GM12878 (cell line): ENCODE measurements at regions not wholly inside any gene's neighbourhood (a gene's known extent, or its start where the extent isn't known, plus 50 kb on each side); places are given as distances from the start of the nearest gene placed in this dataset.

ENCODE experiments used
- ATAC-seq: fragments of 200-7000 bp; cut with Tn5 transposase; 3 replicates; pipeline ENCODE4 v1.9.1; 2020; ENCODE audit warnings: mild to moderate bottlenecking, moderate library complexity
- BruUV-seq: library from RNA; stranded (reverse); fragments of 400-500 nt; replicated peaks from 2 replicates; lab custom pipeline; 2021; lab: Mats Ljungman, UMichigan
- CTCF ChIA-PET: fragments of 300-600 bp; sonication (Branson Sonifier 250); formaldehyde crosslinking; extraction: SDS; loops from one replicate; lab custom pipeline; 2021; ENCODE audit warnings: inconsistent platforms; lab: Yijun Ruan, JAX
- POLR2A ChIA-PET: fragments of 350-600 bp; formaldehyde crosslinking; extraction: SDS; loops from one replicate; lab custom pipeline; 2021; ENCODE audit warnings: inconsistent platforms; lab: Charles Lee
- RAD21 ChIA-PET: fragments of 300-600 bp; sonication (Branson Sonifier 250); formaldehyde crosslinking; loops from one replicate; lab custom pipeline; 2023; ENCODE audit warnings: antibody characterized with exemption; ENCODE audit not compliant: unreplicated experiment; lab: Charles Lee
- SMC1A ChIA-PET: fragments of 300-600 bp; sonication (Branson Sonifier 250); formaldehyde crosslinking; loops from one replicate; lab custom pipeline; 2023; ENCODE audit not compliant: unreplicated experiment, uncharacterized antibody; lab: Charles Lee
- DNase-seq: peaks from one replicate; pipeline ENCODE4 v3.0.0-alpha.2; 2011; ENCODE audit warnings: low read depth, low spot score
- FAIRE-seq: peaks from 3 replicates; lab custom pipeline; 2011; peaks lifted over from hg19 to GRCh38; lab: Jason Lieb, UNC
- H2AFZ ChIP-seq: 2 replicates; pipeline ENCODE4 v1.6.0; 2011; ENCODE audit warnings: low read depth, low read length, control low read depth; ENCODE audit not compliant: control insufficient read depth
- H3K27ac ChIP-seq: 2 replicates; pipeline ENCODE4 v1.5.1; 2011; ENCODE audit warnings: control low read depth; ENCODE audit not compliant: control insufficient read depth, insufficient read depth
- H3K27me3 ChIP-seq, 2 experiments: replicated peaks in 1 of 2; 2 replicates each; pipeline versions ENCODE4 v1.6.0 to v1.6.1; 2011; ENCODE audit warnings: low read length in 1 of 2; ENCODE audit not compliant: control insufficient read depth in 2 of 2, insufficient read depth in 2 of 2
- H3K36me3 ChIP-seq, 2 experiments: 2 replicates each; pipeline ENCODE4 v1.5.1; 2011; ENCODE audit warnings: low read length in 1 of 2; ENCODE audit not compliant: control insufficient read depth in 2 of 2, insufficient read depth in 2 of 2
- H3K4me1 ChIP-seq: 2 replicates; pipeline ENCODE4 v1.6.1; 2011; ENCODE audit warnings: mild to moderate bottlenecking, low read length, moderate library complexity, mixed read lengths; ENCODE audit not compliant: control insufficient read depth, insufficient read depth
- H3K4me2 ChIP-seq: 2 replicates; pipeline ENCODE4 v1.6.0; 2011; ENCODE audit warnings: control low read depth; ENCODE audit not compliant: control insufficient read depth, insufficient read depth
- H3K4me3 ChIP-seq: fragments of 200-600 bp; sonication (generic); 2 replicates; pipeline ENCODE4 v1.5.1; 2016
- H3K79me2 ChIP-seq: 2 replicates; pipeline ENCODE4 v1.6.0; 2011; ENCODE audit warnings: low read length; ENCODE audit not compliant: control insufficient read depth, insufficient read depth
- H3K9ac ChIP-seq: 2 replicates; pipeline ENCODE4 v1.8.0; 2011; ENCODE audit warnings: low read length, control low read depth, mixed read lengths; ENCODE audit not compliant: control insufficient read depth, insufficient read depth
- H3K9me3 ChIP-seq: replicated peaks from 3 replicates; pipeline ENCODE4 v1.5.1; 2011; ENCODE audit warnings: mild to moderate bottlenecking, low read length; ENCODE audit not compliant: control insufficient read depth, insufficient read depth
- H4K20me1 ChIP-seq: 2 replicates; pipeline ENCODE4 v1.6.0; 2011; ENCODE audit not compliant: control insufficient read depth, insufficient read depth
- CTCF ChIP-seq, 3 experiments: IDR thresholded peaks in 2 of 3; conservative IDR thresholded peaks in 1 of 3; 2 replicates each; pipeline ENCODE4 v1.5.1; 2011; ENCODE audit warnings: low read depth in 3 of 3, low read length in 3 of 3, mild to moderate bottlenecking in 3 of 3, control low read depth in 2 of 3, moderate library complexity in 2 of 3, inconsistent platforms in 1 of 3, mixed read lengths in 1 of 3; ENCODE audit not compliant: control insufficient read depth in 2 of 3, insufficient read depth in 1 of 3; ENCODE audit errors: extremely low read depth in 1 of 3
- HDGF ChIP-seq: fragments of 450-650 bp; IDR thresholded peaks from 2 replicates; pipeline ENCODE4 v1.6.1; 2016; ENCODE audit warnings: antibody characterized with exemption
- IRF5 ChIP-seq: fragments of 450-650 bp; IDR thresholded peaks from 2 replicates; pipeline ENCODE4 v1.6.1; 2017; ENCODE audit warnings: borderline replicate concordance
- KDM1A ChIP-seq: fragments of 200-600 bp; sonication (generic); IDR thresholded peaks from 2 replicates; pipeline ENCODE4 v1.6.1; 2016; ENCODE audit warnings: borderline replicate concordance
- MTA3 ChIP-seq: IDR thresholded peaks from 2 replicates; pipeline ENCODE4 v1.6.1; 2012; ENCODE audit warnings: low read length, inconsistent platforms, borderline replicate concordance
- NFXL1 ChIP-seq: fragments of 450-650 bp; IDR thresholded peaks from 2 replicates; pipeline ENCODE4 v1.6.1; 2017; ENCODE audit warnings: antibody characterized with exemption, mild to moderate bottlenecking, borderline replicate concordance
- NFYA ChIP-seq: IDR thresholded peaks from 2 replicates; pipeline ENCODE4 v1.6.1; 2011; ENCODE audit warnings: low read depth, mild to moderate bottlenecking, low read length, improper control_type of control experiment, borderline replicate concordance
- NRF1 ChIP-seq: conservative IDR thresholded peaks from 2 replicates; pipeline ENCODE4 v1.6.1; 2011; ENCODE audit warnings: mild to moderate bottlenecking, low read depth, low read length, improper control_type of control experiment
- POLR2A ChIP-seq: IDR thresholded peaks from 2 replicates; pipeline ENCODE4 v1.6.1; 2011; ENCODE audit warnings: low read depth, mild to moderate bottlenecking, low read length
- PRDM15 ChIP-seq: fragments of 450-650 bp; formaldehyde crosslinking; IDR thresholded peaks from 2 replicates; pipeline ENCODE4 v1.4.0; 2020; ENCODE audit warnings: mild to moderate bottlenecking, moderate library complexity
- SIX5 ChIP-seq: IDR thresholded peaks from 2 replicates; pipeline ENCODE4 v1.6.1; 2011; ENCODE audit warnings: mild to moderate bottlenecking, low read depth, low read length, moderate library complexity; ENCODE audit not compliant: severe bottlenecking
- SMARCA5 ChIP-seq: fragments of 450-650 bp; IDR thresholded peaks from 2 replicates; pipeline ENCODE4 v1.6.1; 2017; ENCODE audit warnings: mild to moderate bottlenecking
- YY1 ChIP-seq: IDR thresholded peaks from 2 replicates; pipeline ENCODE4 v1.6.1; 2011; ENCODE audit warnings: low read depth, mild to moderate bottlenecking, low read length
- ZSCAN29 ChIP-seq: fragments of 450-650 bp; IDR thresholded peaks from 2 replicates; pipeline ENCODE4 v1.6.1; 2017; ENCODE audit warnings: mild to moderate bottlenecking, moderate library complexity
- WGBS: methylation state at CpG from one replicate; pipeline ENCODE4 v1.1.6; 2016; ENCODE audit warnings: low lambda C conversion rate; ENCODE audit not compliant: insufficient replicate concordance, insufficient coverage; ENCODE audit errors: missing lambda C conversion rate; 5-methylcytosine and 5-hydroxymethylcytosine counted together
- in situ Hi-C: fragments of 300-500 bp; cut with MboI; formaldehyde crosslinking; loops from 9 replicates; pipeline ENCODE4 v1.14.3; 2018; ENCODE audit warnings: mixed read lengths
- intact Hi-C: fragments of 100-400 bp; cut with micrococcal nuclease; formaldehyde crosslinking; loops from one replicate; pipeline ENCODE4 v1.14.2; 2022; ENCODE audit not compliant: unreplicated experiment
- TF ChIP-seq, protein P1 (sequence below): fragments of 450-650 bp; IDR thresholded peaks from 2 replicates; pipeline ENCODE4 v1.6.1; 2016; ENCODE audit warnings: mild to moderate bottlenecking
- TF ChIP-seq, protein P2 (sequence below): fragments of 450-650 bp; IDR thresholded peaks from 2 replicates; pipeline ENCODE4 v1.6.1; 2016; ENCODE audit warnings: mild to moderate bottlenecking

GRCh38 chr1:239250353-239251035 lies 135.9 kb upstream of the CHRM3 start:
- in situ Hi-C loops (no loop called here), intact Hi-C loops (no loop called here)
- no peak overlapping the region for H3K4me3 ChIP-seq
- ATAC-seq (no peak), DNase-seq (no peak), FAIRE-seq (no peak)
- 0% methylated on average over 5 of the region's 5 CpGs for WGBS
- H3K4me2 ChIP-seq, result no peak overlapping the region
- no peaks in the 10 kb centered on the region for H3K36me3 ChIP-seq
- H3K27ac ChIP-seq, result no peak overlapping the region
- ChIA-PET RAD21 (no interaction called here), SMC1A (no interaction called here), POLR2A (no interaction called here), CTCF (no interaction called here)
- no peak overlapping the region for H3K9ac ChIP-seq
- H3K9me3 ChIP-seq, result no peaks in the 10 kb centered on the region
- no peaks in the 10 kb centered on the region for H3K4me1 ChIP-seq
- no peaks in the 10 kb centered on the region for H3K79me2 ChIP-seq
- H2AFZ ChIP-seq, result no peak overlapping the region
- BruUV-seq, result no TSS peak
- H4K20me1 ChIP-seq, result no peaks in the 10 kb centered on the region
- no peaks in the 10 kb centered on the region for H3K27me3 ChIP-seq
- TF ChIP-seq IRF5 (no peak), NFXL1 (no peak), SIX5 (no peak), NFYA (no peak), SMARCA5 (no peak), HDGF (no peak), CTCF (IDR thresholded peaks at IDR 0.05 in 2 of 3, conservative IDR thresholded peaks at IDR 0.05 in 1 of 3; ENCODE audit: control insufficient read depth in 2 of 3, extremely low read depth in 1 of 3, insufficient read depth in 1 of 3, low read depth in 3 of 3, low read length in 3 of 3) (no peak), POLR2A (no peak), YY1 (no peak), MTA3 (no peak), NRF1 (no peak), KDM1A (no peak), PRDM15 (CRISPR knock-in tag) (no peak), ZSCAN29 (no peak)
- TF ChIP-seq, protein P1, sequence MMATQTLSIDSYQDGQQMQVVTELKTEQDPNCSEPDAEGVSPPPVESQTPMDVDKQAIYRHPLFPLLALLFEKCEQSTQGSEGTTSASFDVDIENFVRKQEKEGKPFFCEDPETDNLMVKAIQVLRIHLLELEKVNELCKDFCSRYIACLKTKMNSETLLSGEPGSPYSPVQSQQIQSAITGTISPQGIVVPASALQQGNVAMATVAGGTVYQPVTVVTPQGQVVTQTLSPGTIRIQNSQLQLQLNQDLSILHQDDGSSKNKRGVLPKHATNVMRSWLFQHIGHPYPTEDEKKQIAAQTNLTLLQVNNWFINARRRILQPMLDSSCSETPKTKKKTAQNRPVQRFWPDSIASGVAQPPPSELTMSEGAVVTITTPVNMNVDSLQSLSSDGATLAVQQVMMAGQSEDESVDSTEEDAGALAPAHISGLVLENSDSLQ, result no peak
- TF ChIP-seq, protein P2, sequence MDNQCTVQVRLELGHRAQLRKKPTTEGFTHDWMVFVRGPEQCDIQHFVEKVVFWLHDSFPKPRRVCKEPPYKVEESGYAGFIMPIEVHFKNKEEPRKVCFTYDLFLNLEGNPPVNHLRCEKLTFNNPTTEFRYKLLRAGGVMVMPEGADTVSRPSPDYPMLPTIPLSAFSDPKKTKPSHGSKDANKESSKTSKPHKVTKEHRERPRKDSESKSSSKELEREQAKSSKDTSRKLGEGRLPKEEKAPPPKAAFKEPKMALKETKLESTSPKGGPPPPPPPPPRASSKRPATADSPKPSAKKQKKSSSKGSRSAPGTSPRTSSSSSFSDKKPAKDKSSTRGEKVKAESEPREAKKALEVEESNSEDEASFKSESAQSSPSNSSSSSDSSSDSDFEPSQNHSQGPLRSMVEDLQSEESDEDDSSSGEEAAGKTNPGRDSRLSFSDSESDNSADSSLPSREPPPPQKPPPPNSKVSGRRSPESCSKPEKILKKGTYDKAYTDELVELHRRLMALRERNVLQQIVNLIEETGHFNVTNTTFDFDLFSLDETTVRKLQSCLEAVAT, result no peak
